H1 (cell line): ENCODE measurements at regions not wholly inside any gene's neighbourhood (a gene's known extent, or its start where the extent isn't known, plus 50 kb on each side); places are given as distances from the start of the nearest gene placed in this dataset.

Experiments used
- CBX5 ChIP-seq: fragments of 300-800, 300-1000 bp; sonication (generic); IDR thresholded peaks from 2 replicates; pipeline ENCODE4 v1.7.1; 2016; ENCODE audit warnings: antibody characterized with exemption, low read length, low read depth
- HDAC2 ChIP-seq, 2 experiments: fragments of 300-600 bp in 1 of 2; sonication (generic) in 1 of 2; IDR thresholded peaks; 2 replicates each; pipeline ENCODE4 v1.6.1; 2011 to 2012; ENCODE audit warnings: low read depth in 2 of 2, low read length in 2 of 2, mild to moderate bottlenecking in 2 of 2, moderate library complexity in 2 of 2, borderline replicate concordance in 1 of 2, inconsistent platforms in 1 of 2
- KDM5A ChIP-seq: fragments of 200-600 bp; IDR thresholded peaks from 2 replicates; pipeline ENCODE4 v1.7.1; 2012; ENCODE audit warnings: mild to moderate bottlenecking, low read length, inconsistent platforms, mixed read lengths
- MAFK ChIP-seq: IDR thresholded peaks from 2 replicates; pipeline ENCODE4 v1.6.1; 2012; ENCODE audit warnings: low read depth, mild to moderate bottlenecking, improper control_type of control experiment, low read length
- NANOG ChIP-seq: IDR thresholded peaks from 2 replicates; pipeline ENCODE4 v1.6.1; 2011; ENCODE audit warnings: low read length, low read depth, mild to moderate bottlenecking, inconsistent platforms; ENCODE audit not compliant: insufficient read depth, poor library complexity, severe bottlenecking
- POLR2AphosphoS5 ChIP-seq: IDR thresholded peaks from 2 replicates; pipeline ENCODE4 v1.6.1; 2011; ENCODE audit warnings: low read depth, low read length
- SIX5 ChIP-seq: IDR thresholded peaks from 2 replicates; pipeline ENCODE4 v1.6.1; 2011; ENCODE audit warnings: mild to moderate bottlenecking, low read depth, low read length
- TF ChIP-seq, protein P1 (sequence below): fragments of 300-600 bp; sonication (generic); IDR thresholded peaks from 2 replicates; pipeline ENCODE4 v1.7.1; 2012; ENCODE audit warnings: low read length, moderate library complexity, mild to moderate bottlenecking, inconsistent platforms; ENCODE audit not compliant: insufficient replicate concordance
- TF ChIP-seq, protein P2 (sequence below): IDR thresholded peaks from 2 replicates; pipeline ENCODE4 v1.6.1; 2011; ENCODE audit warnings: low read length, improper control_type of control experiment
- TF ChIP-seq, protein P3 (sequence below): IDR thresholded peaks from 2 replicates; pipeline ENCODE4 v1.6.1; 2011; ENCODE audit warnings: low read depth, mild to moderate bottlenecking, low read length; ENCODE audit not compliant: insufficient read depth

DNA sequence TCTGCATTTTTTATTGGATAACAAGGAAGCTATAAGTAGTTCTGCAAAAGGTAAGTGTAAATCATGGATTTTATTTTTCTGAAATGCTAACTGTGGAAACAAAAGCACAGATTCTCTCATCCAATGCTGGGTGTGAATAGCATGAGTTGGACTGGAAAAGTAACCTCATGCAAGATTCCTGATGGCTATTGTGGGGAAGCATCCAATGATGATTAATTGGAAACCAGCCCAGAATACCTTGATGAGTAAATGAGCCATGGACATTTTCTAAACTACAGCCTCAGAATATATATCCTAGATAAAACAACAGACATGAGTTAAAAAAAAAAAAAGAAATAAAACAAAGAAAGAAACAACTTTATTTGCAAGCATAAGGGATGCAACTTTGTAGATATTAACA lies 934.6 kb downstream of the CCSER2 start (continued):
- TF ChIP-seq, protein P1, sequence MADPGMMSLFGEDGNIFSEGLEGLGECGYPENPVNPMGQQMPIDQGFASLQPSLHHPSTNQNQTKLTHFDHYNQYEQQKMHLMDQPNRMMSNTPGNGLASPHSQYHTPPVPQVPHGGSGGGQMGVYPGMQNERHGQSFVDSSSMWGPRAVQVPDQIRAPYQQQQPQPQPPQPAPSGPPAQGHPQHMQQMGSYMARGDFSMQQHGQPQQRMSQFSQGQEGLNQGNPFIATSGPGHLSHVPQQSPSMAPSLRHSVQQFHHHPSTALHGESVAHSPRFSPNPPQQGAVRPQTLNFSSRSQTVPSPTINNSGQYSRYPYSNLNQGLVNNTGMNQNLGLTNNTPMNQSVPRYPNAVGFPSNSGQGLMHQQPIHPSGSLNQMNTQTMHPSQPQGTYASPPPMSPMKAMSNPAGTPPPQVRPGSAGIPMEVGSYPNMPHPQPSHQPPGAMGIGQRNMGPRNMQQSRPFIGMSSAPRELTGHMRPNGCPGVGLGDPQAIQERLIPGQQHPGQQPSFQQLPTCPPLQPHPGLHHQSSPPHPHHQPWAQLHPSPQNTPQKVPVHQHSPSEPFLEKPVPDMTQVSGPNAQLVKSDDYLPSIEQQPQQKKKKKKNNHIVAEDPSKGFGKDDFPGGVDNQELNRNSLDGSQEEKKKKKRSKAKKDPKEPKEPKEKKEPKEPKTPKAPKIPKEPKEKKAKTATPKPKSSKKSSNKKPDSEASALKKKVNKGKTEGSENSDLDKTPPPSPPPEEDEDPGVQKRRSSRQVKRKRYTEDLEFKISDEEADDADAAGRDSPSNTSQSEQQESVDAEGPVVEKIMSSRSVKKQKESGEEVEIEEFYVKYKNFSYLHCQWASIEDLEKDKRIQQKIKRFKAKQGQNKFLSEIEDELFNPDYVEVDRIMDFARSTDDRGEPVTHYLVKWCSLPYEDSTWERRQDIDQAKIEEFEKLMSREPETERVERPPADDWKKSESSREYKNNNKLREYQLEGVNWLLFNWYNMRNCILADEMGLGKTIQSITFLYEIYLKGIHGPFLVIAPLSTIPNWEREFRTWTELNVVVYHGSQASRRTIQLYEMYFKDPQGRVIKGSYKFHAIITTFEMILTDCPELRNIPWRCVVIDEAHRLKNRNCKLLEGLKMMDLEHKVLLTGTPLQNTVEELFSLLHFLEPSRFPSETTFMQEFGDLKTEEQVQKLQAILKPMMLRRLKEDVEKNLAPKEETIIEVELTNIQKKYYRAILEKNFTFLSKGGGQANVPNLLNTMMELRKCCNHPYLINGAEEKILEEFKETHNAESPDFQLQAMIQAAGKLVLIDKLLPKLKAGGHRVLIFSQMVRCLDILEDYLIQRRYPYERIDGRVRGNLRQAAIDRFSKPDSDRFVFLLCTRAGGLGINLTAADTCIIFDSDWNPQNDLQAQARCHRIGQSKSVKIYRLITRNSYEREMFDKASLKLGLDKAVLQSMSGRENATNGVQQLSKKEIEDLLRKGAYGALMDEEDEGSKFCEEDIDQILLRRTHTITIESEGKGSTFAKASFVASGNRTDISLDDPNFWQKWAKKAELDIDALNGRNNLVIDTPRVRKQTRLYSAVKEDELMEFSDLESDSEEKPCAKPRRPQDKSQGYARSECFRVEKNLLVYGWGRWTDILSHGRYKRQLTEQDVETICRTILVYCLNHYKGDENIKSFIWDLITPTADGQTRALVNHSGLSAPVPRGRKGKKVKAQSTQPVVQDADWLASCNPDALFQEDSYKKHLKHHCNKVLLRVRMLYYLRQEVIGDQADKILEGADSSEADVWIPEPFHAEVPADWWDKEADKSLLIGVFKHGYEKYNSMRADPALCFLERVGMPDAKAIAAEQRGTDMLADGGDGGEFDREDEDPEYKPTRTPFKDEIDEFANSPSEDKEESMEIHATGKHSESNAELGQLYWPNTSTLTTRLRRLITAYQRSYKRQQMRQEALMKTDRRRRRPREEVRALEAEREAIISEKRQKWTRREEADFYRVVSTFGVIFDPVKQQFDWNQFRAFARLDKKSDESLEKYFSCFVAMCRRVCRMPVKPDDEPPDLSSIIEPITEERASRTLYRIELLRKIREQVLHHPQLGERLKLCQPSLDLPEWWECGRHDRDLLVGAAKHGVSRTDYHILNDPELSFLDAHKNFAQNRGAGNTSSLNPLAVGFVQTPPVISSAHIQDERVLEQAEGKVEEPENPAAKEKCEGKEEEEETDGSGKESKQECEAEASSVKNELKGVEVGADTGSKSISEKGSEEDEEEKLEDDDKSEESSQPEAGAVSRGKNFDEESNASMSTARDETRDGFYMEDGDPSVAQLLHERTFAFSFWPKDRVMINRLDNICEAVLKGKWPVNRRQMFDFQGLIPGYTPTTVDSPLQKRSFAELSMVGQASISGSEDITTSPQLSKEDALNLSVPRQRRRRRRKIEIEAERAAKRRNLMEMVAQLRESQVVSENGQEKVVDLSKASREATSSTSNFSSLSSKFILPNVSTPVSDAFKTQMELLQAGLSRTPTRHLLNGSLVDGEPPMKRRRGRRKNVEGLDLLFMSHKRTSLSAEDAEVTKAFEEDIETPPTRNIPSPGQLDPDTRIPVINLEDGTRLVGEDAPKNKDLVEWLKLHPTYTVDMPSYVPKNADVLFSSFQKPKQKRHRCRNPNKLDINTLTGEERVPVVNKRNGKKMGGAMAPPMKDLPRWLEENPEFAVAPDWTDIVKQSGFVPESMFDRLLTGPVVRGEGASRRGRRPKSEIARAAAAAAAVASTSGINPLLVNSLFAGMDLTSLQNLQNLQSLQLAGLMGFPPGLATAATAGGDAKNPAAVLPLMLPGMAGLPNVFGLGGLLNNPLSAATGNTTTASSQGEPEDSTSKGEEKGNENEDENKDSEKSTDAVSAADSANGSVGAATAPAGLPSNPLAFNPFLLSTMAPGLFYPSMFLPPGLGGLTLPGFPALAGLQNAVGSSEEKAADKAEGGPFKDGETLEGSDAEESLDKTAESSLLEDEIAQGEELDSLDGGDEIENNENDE = no peak
- TF ChIP-seq MAFK (no peak), POLR2AphosphoS5 (no peak), HDAC2 (IDR thresholded peaks at IDR 0.05; ENCODE audit: borderline replicate concordance in 1 of 2, low read depth in 2 of 2, low read length in 2 of 2) (no peak), NANOG (no peak), CBX5 (no peak), SIX5 (no peak), KDM5A (no peak)
- TF ChIP-seq, protein P2, sequence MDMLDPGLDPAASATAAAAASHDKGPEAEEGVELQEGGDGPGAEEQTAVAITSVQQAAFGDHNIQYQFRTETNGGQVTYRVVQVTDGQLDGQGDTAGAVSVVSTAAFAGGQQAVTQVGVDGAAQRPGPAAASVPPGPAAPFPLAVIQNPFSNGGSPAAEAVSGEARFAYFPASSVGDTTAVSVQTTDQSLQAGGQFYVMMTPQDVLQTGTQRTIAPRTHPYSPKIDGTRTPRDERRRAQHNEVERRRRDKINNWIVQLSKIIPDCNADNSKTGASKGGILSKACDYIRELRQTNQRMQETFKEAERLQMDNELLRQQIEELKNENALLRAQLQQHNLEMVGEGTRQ = no peak
- TF ChIP-seq, protein P3, sequence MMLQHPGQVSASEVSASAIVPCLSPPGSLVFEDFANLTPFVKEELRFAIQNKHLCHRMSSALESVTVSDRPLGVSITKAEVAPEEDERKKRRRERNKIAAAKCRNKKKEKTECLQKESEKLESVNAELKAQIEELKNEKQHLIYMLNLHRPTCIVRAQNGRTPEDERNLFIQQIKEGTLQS = no peak
